Ectodermal cell (in vitro differentiated cells): ENCODE measurements at regions not wholly inside any gene's neighbourhood (a gene's known extent, or its start where the extent isn't known, plus 50 kb on each side); places are given as distances from the start of the nearest gene placed in this dataset.
"Not testable (repeated sequence)": the region's sequence is repeated elsewhere in the genome, so short reads cannot be mapped to it uniquely, and the experiment has no call there.

Experiments
- H3K27ac ChIP-seq: 2 replicates; pipeline ENCODE4 v1.7.0; 2013; ENCODE audit warnings: mild to moderate bottlenecking, low read depth, low read length; ENCODE audit not compliant: insufficient read depth, poor library complexity, severe bottlenecking
- H3K27me3 ChIP-seq: 2 replicates; pipeline ENCODE4 v1.7.0; 2013; ENCODE audit warnings: mild to moderate bottlenecking, low read length; ENCODE audit not compliant: insufficient read depth, control insufficient read depth, poor library complexity, severe bottlenecking
- H3K36me3 ChIP-seq: one replicate; pipeline ENCODE4 v1.7.0; 2013; ENCODE audit warnings: low read length; ENCODE audit not compliant: control insufficient read depth, insufficient read depth
- H3K4me1 ChIP-seq: one replicate; pipeline ENCODE4 v1.7.0; 2013; ENCODE audit warnings: low read length; ENCODE audit not compliant: control insufficient read depth, insufficient read depth
- H3K4me3 ChIP-seq: 2 replicates; pipeline ENCODE4 v1.7.0; 2013; ENCODE audit warnings: low read depth, low read length, control low read depth; ENCODE audit not compliant: insufficient read depth
- H3K9me3 ChIP-seq: 2 replicates; pipeline ENCODE4 v1.7.0; 2013; ENCODE audit warnings: mild to moderate bottlenecking, low read length, moderate library complexity; ENCODE audit not compliant: control insufficient read depth
- WGBS, 2 experiments: methylation state at CpG; one replicate each; pipeline ENCODE4 v1.1.7; 2013; ENCODE audit warnings: missing lambda C conversion rate in 2 of 2; 5-methylcytosine and 5-hydroxymethylcytosine counted together

GRCh38 chr11:81787584-81788049 lies 946.0 kb downstream of the FAM181B start:
- Histone ChIP-seq H3K4me3 (no peak overlapping the region), H3K9me3 (no peaks in the 10 kb centered on the region), H3K4me1 (no peaks in the 10 kb centered on the region), H3K27me3 (no peaks in the 10 kb centered on the region), H3K27ac (no peak overlapping the region), H3K36me3 (no peaks in the 10 kb centered on the region)
- WGBS, 2 experiments: 77 to 83% methylated on average over 1 of the region's 1 CpG

GRCh38 chr11:81772166-81772565 lies 961.5 kb downstream of the FAM181B start:
- Histone ChIP-seq H3K4me3 (no peak overlapping the region), H3K27me3 (no peaks in the 10 kb centered on the region), H3K4me1 (peaks cover 12% of the 10 kb centered on the region), H3K27ac (no peak overlapping the region), H3K9me3 (no peaks in the 10 kb centered on the region), H3K36me3 (no peaks in the 10 kb centered on the region)
- 26 to 28% methylated on average over 2 of the region's 3 CpGs for WGBS, 2 experiments

- not testable (repeated sequence) for H3K9me3 ChIP-seq, H3K27ac ChIP-seq, H3K4me3 ChIP-seq, H3K36me3 ChIP-seq, H3K27me3 ChIP-seq
- WGBS, 2 experiments: 53 to 62% methylated on average over 4 to 5 of the region's 5 CpGs
- peaks cover 12% of the 10 kb centered on the region for H3K4me1 ChIP-seq
Measured at GRCh38 chr11:81769906-81770305, 963.8 kb downstream of the FAM181B start.

GRCh38 chr11:81756864-81757595 lies 976.6 kb downstream of the FAM181B start:
- H3K4me1 ChIP-seq: no peaks in the 10 kb centered on the region
- no peaks in the 10 kb centered on the region for H3K27me3 ChIP-seq
- 90 to 97% methylated on average over 1 of the region's 1 CpG for WGBS, 2 experiments
- no peaks in the 10 kb centered on the region for H3K9me3 ChIP-seq
- no peak overlapping the region for H3K4me3 ChIP-seq
- H3K27ac ChIP-seq: no peak overlapping the region
- no peaks in the 10 kb centered on the region for H3K36me3 ChIP-seq

GRCh38 chr11:81749245-81749644 lies 984.4 kb downstream of the FAM181B start:
- H3K4me3 ChIP-seq: no peak overlapping the region
- no peak overlapping the region for H3K27ac ChIP-seq
- H3K27me3 ChIP-seq: no peaks in the 10 kb centered on the region
- no peaks in the 10 kb centered on the region for H3K9me3 ChIP-seq
- H3K36me3 ChIP-seq: no peaks in the 10 kb centered on the region
- no peaks in the 10 kb centered on the region for H3K4me1 ChIP-seq
- 74 to 97% methylated on average over 1 to 2 of the region's 2 CpGs for WGBS, 2 experiments

- no peaks in the 10 kb centered on the region for H3K27me3 ChIP-seq
- H3K9me3 ChIP-seq: no peaks in the 10 kb centered on the region
- WGBS, 2 experiments: 92 to 93% methylated on average over 35 of the region's 35 CpGs
- no peak overlapping the region for H3K4me3 ChIP-seq
- no peak overlapping the region for H3K27ac ChIP-seq
- no peaks in the 10 kb centered on the region for H3K4me1 ChIP-seq
- no peaks in the 10 kb centered on the region for H3K36me3 ChIP-seq
Measured at GRCh38 chr11:81744336-81745116, 989.1 kb downstream of the FAM181B start.

GRCh38 chr11:81725701-81726100 lies 1008.0 kb downstream of the FAM181B start:
- WGBS, 2 experiments: 95 to 100% methylated on average over 3 of the region's 3 CpGs
- Histone ChIP-seq H3K4me1 (no peaks in the 10 kb centered on the region), H3K9me3 (no peaks in the 10 kb centered on the region), H3K36me3 (no peaks in the 10 kb centered on the region), H3K27ac (no peak overlapping the region), H3K4me3 (no peak overlapping the region), H3K27me3 (no peaks in the 10 kb centered on the region)

- Histone ChIP-seq H3K27ac (no peak overlapping the region), H3K9me3 (no peaks in the 10 kb centered on the region), H3K36me3 (no peaks in the 10 kb centered on the region), H3K27me3 (no peaks in the 10 kb centered on the region), H3K4me1 (no peaks in the 10 kb centered on the region), H3K4me3 (no peak overlapping the region)
- 97 to 100% methylated on average over 1 of the region's 1 CpG for WGBS, 2 experiments
Measured at GRCh38 chr11:81717695-81718094, 1016.0 kb downstream of the FAM181B start.

- no peaks in the 10 kb centered on the region for H3K27me3 ChIP-seq
- H3K4me3 ChIP-seq: no peak overlapping the region
- H3K27ac ChIP-seq: no peak overlapping the region
- H3K4me1 ChIP-seq: no peaks in the 10 kb centered on the region
- 40 to 43% methylated on average over 1 of the region's 1 CpG for WGBS, 2 experiments
- H3K36me3 ChIP-seq: no peaks in the 10 kb centered on the region
- H3K9me3 ChIP-seq: no peaks in the 10 kb centered on the region
Measured at GRCh38 chr11:81707881-81708280, 1025.8 kb downstream of the FAM181B start.

GRCh38 chr11:81705283-81705682 lies 1028.4 kb downstream of the FAM181B start:
- Histone ChIP-seq H3K9me3 (no peaks in the 10 kb centered on the region), H3K4me3 (no peak overlapping the region)
- 95 to 96% methylated on average over 3 of the region's 3 CpGs for WGBS, 2 experiments

More at GRCh38 chr11:81705283-81705682, 1028.4 kb downstream of the FAM181B start:
- Histone ChIP-seq H3K4me1 (no peaks in the 10 kb centered on the region), H3K36me3 (no peaks in the 10 kb centered on the region), H3K27me3 (no peaks in the 10 kb centered on the region), H3K27ac (no peak overlapping the region)
